ENCODE measurements at regions not wholly inside any gene's neighbourhood (a gene's known extent, or its start where the extent isn't known, plus 50 kb on each side); places are given as distances from the start of the nearest gene placed in this dataset.

GRCh38 chr1:209102531-209102930, 481.0 kb upstream of the CAMK1G start:
- H3K4me2 ChIP-seq (ENCODE audit: low read length): no peak overlapping the region
- H3K27me3 ChIP-seq (ENCODE audit: insufficient read depth, low read depth, low read length): no peaks in the 10 kb centered on the region
- H3K36me3 ChIP-seq (ENCODE audit: insufficient read depth, low read length): no peaks in the 10 kb centered on the region
- H3K9ac ChIP-seq (ENCODE audit: low read length): no peak overlapping the region
- H4K20me1 ChIP-seq (ENCODE audit: insufficient read depth): no peaks in the 10 kb centered on the region
- H3K9me2 ChIP-seq (ENCODE audit: insufficient read depth, low read length): no peaks in the 10 kb centered on the region
- no peaks in the 10 kb centered on the region for H3F3A ChIP-seq (ENCODE audit: insufficient read depth, low read length, poor library complexity, severe bottlenecking)
- H2AFZ ChIP-seq (ENCODE audit: low read depth, low read length): no peak overlapping the region
- H3K4me3 ChIP-seq (ENCODE audit: low read length): no peak overlapping the region
- TF ChIP-seq EZH2 (IDR thresholded peaks at IDR 0.05; ENCODE audit: borderline replicate concordance, insufficient read depth, low read length, poor library complexity, severe bottlenecking) (no peak), RAD21 (conservative IDR thresholded peaks at IDR 0.05) (no peak)
- H3K9me3 ChIP-seq (ENCODE audit: low read length): no peaks in the 10 kb centered on the region
- no peaks in the 10 kb centered on the region for H3K79me2 ChIP-seq (replicated peaks; ENCODE audit: insufficient read depth, low read length)
- no peak overlapping the region for H3K27ac ChIP-seq (ENCODE audit: low read length)

- no peaks in the 10 kb centered on the region for H3K27me3 ChIP-seq (ENCODE audit: insufficient read depth, low read depth, low read length)
- H3K36me3 ChIP-seq (ENCODE audit: insufficient read depth, low read length): no peaks in the 10 kb centered on the region
- H3K79me2 ChIP-seq (replicated peaks; ENCODE audit: insufficient read depth, low read length): no peaks in the 10 kb centered on the region
- no peaks in the 10 kb centered on the region for H3K9me2 ChIP-seq (ENCODE audit: insufficient read depth, low read length)
- no peaks in the 10 kb centered on the region for H3F3A ChIP-seq (ENCODE audit: insufficient read depth, low read length, poor library complexity, severe bottlenecking)
- no peaks in the 10 kb centered on the region for H4K20me1 ChIP-seq (ENCODE audit: insufficient read depth)
- no peak overlapping the region for H3K27ac ChIP-seq (ENCODE audit: low read length)
- TF ChIP-seq CTCF (IDR thresholded peaks at IDR 0.05; ENCODE audit: poor library complexity, severe bottlenecking): no peak
- TF ChIP-seq MXI1 (conservative IDR thresholded peaks at IDR 0.05; ENCODE audit: poor library complexity, severe bottlenecking): no peak
- TF ChIP-seq TAF1 (IDR thresholded peaks at IDR 0.05; ENCODE audit: low read depth): no peak
- no peak for TF ChIP-seq EP300 (conservative IDR thresholded peaks at IDR 0.05; ENCODE audit: poor library complexity, severe bottlenecking)
- TF ChIP-seq POLR2AphosphoS5 (IDR thresholded peaks at IDR 0.05): no peak
- TF ChIP-seq REST (IDR thresholded peaks at IDR 0.05; ENCODE audit: borderline replicate concordance): no peak
- no peak for TF ChIP-seq EZH2 (IDR thresholded peaks at IDR 0.05; ENCODE audit: borderline replicate concordance, insufficient read depth, low read length, poor library complexity, severe bottlenecking)
- TF ChIP-seq SMC3 (conservative IDR thresholded peaks at IDR 0.05; ENCODE audit: poor library complexity): no peak
- no peak for TF ChIP-seq RAD21 (conservative IDR thresholded peaks at IDR 0.05)
- no peak overlapping the region for H3K4me2 ChIP-seq (ENCODE audit: low read length)
- H2AFZ ChIP-seq (ENCODE audit: low read depth, low read length): no peak overlapping the region
- no peaks in the 10 kb centered on the region for H3K9me3 ChIP-seq (ENCODE audit: low read length)
- H3K4me3 ChIP-seq (ENCODE audit: low read length): no peak overlapping the region
- no peak overlapping the region for H3K9ac ChIP-seq (ENCODE audit: low read length)
These were observed 480.4 kb upstream of the CAMK1G start for GRCh38 chr1:209103092-209103491.

- Histone ChIP-seq H3K4me3 (ENCODE audit: low read length) (no peak overlapping the region), H3K79me2 (replicated peaks; ENCODE audit: insufficient read depth, low read length) (no peaks in the 10 kb centered on the region), H3K4me2 (ENCODE audit: low read length) (no peak overlapping the region), H3K27ac (ENCODE audit: low read length) (no peak overlapping the region), H3K9ac (ENCODE audit: low read length) (no peak overlapping the region), H3F3A (ENCODE audit: insufficient read depth, low read length, poor library complexity, severe bottlenecking) (no peaks in the 10 kb centered on the region), H3K9me2 (ENCODE audit: insufficient read depth, low read length) (no peaks in the 10 kb centered on the region), H2AFZ (ENCODE audit: low read depth, low read length) (no peak overlapping the region), H3K27me3 (ENCODE audit: insufficient read depth, low read depth, low read length) (no peaks in the 10 kb centered on the region), H3K36me3 (ENCODE audit: insufficient read depth, low read length) (no peaks in the 10 kb centered on the region), H3K9me3 (ENCODE audit: low read length) (no peaks in the 10 kb centered on the region), H4K20me1 (ENCODE audit: insufficient read depth) (no peaks in the 10 kb centered on the region)
- no peak for TF ChIP-seq MXI1 (conservative IDR thresholded peaks at IDR 0.05; ENCODE audit: poor library complexity, severe bottlenecking)
- no peak for TF ChIP-seq RAD21 (conservative IDR thresholded peaks at IDR 0.05)
- TF ChIP-seq POLR2AphosphoS5 (IDR thresholded peaks at IDR 0.05): no peak
- no peak for TF ChIP-seq TAF1 (IDR thresholded peaks at IDR 0.05; ENCODE audit: low read depth)
- no peak for TF ChIP-seq CTCF (IDR thresholded peaks at IDR 0.05; ENCODE audit: poor library complexity, severe bottlenecking)
- no peak for TF ChIP-seq EZH2 (IDR thresholded peaks at IDR 0.05; ENCODE audit: borderline replicate concordance, insufficient read depth, low read length, poor library complexity, severe bottlenecking)
- no peak for TF ChIP-seq EP300 (conservative IDR thresholded peaks at IDR 0.05; ENCODE audit: poor library complexity, severe bottlenecking)
- no peak for TF ChIP-seq REST (IDR thresholded peaks at IDR 0.05; ENCODE audit: borderline replicate concordance)
- no peak for TF ChIP-seq SMC3 (conservative IDR thresholded peaks at IDR 0.05; ENCODE audit: poor library complexity)
These were observed 478.9 kb upstream of the CAMK1G start for GRCh38 chr1:209104646-209105045.
